BE2C (cell line): ENCODE measurements at regions not wholly inside any gene's neighbourhood (a gene's known extent, or its start where the extent isn't known, plus 50 kb on each side); places are given as distances from the start of the nearest gene placed in this dataset.

Experiments used
- DNase-seq: peaks from one replicate; pipeline ENCODE4 v3.0.0-alpha.2; 2020
- H3K27me3 ChIP-seq: fragments of 250-450 bp; sonication (Bioruptor Pico); 2 replicates; pipeline ENCODE4 v1.5.1; 2020; ENCODE audit warnings: mild to moderate bottlenecking
- H3K36me3 ChIP-seq: fragments of 250-450 bp; sonication (Bioruptor Pico); 2 replicates; pipeline ENCODE4 v1.5.1; 2020; ENCODE audit warnings: mild to moderate bottlenecking
- H3K4me1 ChIP-seq: fragments of 250-450 bp; sonication (Bioruptor Pico); 2 replicates; pipeline ENCODE4 v1.5.1; 2020
- H3K4me3 ChIP-seq: 2 replicates; pipeline ENCODE4 v1.5.1; 2011; ENCODE audit warnings: low read depth, low read length
- H3K9me3 ChIP-seq: fragments of 250-450 bp; sonication (Bioruptor Pico); 2 replicates; pipeline ENCODE4 v1.5.1; 2020
- TF ChIP-seq, protein P1 (sequence below): IDR thresholded peaks from 2 replicates; pipeline ENCODE4 v1.5.1; 2012; ENCODE audit warnings: mild to moderate bottlenecking, low read depth, low read length

DNA sequence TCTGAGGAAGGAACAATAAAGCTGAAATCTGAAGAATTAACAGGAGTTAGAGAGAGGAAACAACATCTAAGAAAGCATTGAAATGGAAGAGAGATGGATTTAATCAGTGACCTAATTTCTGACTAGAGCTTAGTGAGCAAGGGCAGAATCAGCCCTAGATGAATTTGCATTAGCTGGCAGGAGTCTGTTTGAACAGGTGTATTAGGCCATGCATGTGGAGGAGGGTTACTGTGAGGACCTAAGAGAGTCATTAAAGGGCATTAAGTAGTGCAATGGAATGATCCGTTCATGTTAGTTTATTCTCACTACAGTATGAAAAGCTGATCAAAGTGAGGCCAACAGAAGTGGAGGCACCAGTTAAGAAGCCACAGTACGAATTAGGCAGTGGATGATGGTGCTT lies 285.3 kb downstream of the GRB14 start:
- DNase-seq, result no peak
- Histone ChIP-seq H3K27me3 (no peaks in the 10 kb centered on the region), H3K36me3 (no peaks in the 10 kb centered on the region), H3K9me3 (no peaks in the 10 kb centered on the region), H3K4me1 (no peaks in the 10 kb centered on the region), H3K4me3 (no peak overlapping the region)
- TF ChIP-seq, protein P1, sequence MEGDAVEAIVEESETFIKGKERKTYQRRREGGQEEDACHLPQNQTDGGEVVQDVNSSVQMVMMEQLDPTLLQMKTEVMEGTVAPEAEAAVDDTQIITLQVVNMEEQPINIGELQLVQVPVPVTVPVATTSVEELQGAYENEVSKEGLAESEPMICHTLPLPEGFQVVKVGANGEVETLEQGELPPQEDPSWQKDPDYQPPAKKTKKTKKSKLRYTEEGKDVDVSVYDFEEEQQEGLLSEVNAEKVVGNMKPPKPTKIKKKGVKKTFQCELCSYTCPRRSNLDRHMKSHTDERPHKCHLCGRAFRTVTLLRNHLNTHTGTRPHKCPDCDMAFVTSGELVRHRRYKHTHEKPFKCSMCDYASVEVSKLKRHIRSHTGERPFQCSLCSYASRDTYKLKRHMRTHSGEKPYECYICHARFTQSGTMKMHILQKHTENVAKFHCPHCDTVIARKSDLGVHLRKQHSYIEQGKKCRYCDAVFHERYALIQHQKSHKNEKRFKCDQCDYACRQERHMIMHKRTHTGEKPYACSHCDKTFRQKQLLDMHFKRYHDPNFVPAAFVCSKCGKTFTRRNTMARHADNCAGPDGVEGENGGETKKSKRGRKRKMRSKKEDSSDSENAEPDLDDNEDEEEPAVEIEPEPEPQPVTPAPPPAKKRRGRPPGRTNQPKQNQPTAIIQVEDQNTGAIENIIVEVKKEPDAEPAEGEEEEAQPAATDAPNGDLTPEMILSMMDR, result no peak

DNA sequence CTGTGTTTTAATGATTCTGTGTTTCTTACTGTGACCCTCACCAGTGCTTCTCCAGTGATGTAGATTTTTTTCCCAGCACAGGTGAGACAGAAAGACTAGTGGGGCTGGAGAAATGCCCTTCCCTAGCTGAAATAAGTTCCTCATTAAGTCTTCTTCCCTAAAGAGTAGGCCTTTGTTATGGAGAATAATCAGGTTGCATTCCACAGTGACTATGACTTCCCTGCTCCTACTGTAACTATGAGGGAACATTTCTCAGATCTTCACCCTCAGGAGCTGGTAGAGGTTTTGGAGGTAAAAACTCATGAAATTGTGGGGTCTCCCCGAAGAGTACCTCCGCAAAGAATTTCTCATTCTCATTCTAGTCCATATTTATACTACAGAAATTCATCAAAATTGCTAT lies 286.2 kb downstream of the GRB14 start:
- Histone ChIP-seq H3K27me3 (no peaks in the 10 kb centered on the region), H3K4me1 (no peaks in the 10 kb centered on the region), H3K9me3 (no peaks in the 10 kb centered on the region), H3K36me3 (no peaks in the 10 kb centered on the region), H3K4me3 (no peak overlapping the region)
- TF ChIP-seq, protein P1, result no peak
- no peak for DNase-seq

DNA sequence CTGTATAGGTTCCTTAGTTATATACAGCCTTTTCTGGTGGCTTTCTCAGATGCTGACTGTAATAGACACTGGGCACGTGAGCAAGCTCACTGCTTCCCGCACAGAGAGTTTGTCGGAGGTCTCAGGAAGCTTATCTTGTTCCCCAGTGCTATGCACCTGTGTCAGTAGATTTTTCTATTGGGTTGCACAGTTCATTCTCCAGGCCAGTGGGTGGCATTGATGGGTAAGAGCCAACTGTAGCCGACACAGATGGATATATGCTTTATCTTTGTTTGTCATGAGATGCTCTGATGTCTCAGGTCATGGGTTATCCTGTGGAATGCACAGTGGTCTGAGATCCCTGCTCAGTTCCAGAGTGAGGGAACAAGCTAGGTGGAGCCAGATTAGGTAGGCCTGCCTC lies 293.0 kb downstream of the GRB14 start:
- H3K9me3 ChIP-seq, result no peaks in the 10 kb centered on the region
- TF ChIP-seq, protein P1, result no peak
- H3K36me3 ChIP-seq, result no peaks in the 10 kb centered on the region
- no peak overlapping the region for H3K4me3 ChIP-seq
- H3K4me1 ChIP-seq, result no peaks in the 10 kb centered on the region
- no peak for DNase-seq
- no peaks in the 10 kb centered on the region for H3K27me3 ChIP-seq

DNA sequence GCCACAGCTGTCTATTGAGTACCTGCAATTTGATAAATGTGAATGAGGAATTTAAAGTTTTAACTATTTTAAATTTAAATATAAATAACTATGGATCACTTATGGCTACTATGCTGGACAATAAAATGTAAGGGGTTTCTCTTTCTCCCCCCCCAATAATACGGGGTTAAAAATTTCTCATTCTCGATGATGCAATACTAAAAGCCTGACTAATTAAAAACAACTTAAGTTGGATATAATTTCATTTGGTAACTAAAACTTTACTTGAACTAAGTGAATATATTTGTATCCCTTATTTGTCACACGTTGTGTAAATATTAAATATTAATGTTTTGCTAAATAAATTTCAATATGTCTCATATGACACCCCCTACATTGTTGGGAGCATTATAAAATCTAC lies 297.3 kb downstream of the GRB14 start:
- DNase-seq, result no peak
- Histone ChIP-seq H3K27me3 (no peaks in the 10 kb centered on the region), H3K4me1 (no peaks in the 10 kb centered on the region), H3K4me3 (no peak overlapping the region), H3K36me3 (no peaks in the 10 kb centered on the region), H3K9me3 (no peaks in the 10 kb centered on the region)
- TF ChIP-seq, protein P1, result no peak

DNA sequence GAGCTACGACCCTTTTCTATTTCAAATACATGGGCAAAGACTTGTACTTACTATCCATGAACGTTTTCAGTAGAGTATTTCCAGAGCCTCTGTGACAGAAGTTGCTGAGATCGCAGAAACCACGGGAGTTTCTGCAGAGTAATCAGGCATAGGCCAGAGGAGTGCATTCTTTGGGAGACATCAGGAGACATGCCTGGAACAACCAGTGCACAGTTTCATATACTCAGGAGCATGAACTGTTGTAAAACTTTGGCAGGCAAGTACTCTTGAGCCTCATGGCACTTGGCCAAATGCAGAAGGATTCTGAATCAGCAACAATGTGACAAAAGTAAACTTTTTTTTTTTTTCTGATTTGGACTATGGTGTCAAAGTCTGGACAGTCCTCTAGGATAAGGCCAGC lies 307.1 kb downstream of the GRB14 start:
- H3K9me3 ChIP-seq, result no peaks in the 10 kb centered on the region
- no peaks in the 10 kb centered on the region for H3K36me3 ChIP-seq
- H3K4me1 ChIP-seq, result no peaks in the 10 kb centered on the region
- no peak overlapping the region for H3K4me3 ChIP-seq
- no peak for DNase-seq
- TF ChIP-seq, protein P1, result no peak
- no peaks in the 10 kb centered on the region for H3K27me3 ChIP-seq

DNA sequence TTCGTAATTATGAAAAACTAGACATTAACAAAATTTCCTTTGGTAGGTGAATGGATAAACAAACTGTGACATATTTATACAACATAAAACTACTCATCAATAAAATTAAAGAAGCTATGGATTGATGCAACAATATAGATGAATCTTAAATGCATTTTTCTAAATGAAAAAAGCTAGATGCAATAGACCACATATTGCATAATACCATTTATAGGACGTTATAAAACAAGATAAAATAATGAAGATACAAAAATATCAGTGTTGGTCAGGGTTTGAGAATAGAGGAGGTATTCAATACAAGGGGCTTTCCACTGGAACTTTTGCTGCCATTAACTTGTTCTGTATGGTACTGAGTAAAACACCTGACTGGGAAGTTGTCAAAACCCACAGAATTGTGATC lies 314.4 kb downstream of the GRB14 start:
- no peak for DNase-seq
- Histone ChIP-seq H3K36me3 (no peaks in the 10 kb centered on the region), H3K9me3 (no peaks in the 10 kb centered on the region), H3K4me1 (no peaks in the 10 kb centered on the region), H3K27me3 (no peaks in the 10 kb centered on the region), H3K4me3 (no peak overlapping the region)
- TF ChIP-seq, protein P1, result no peak
